Keratinocyte (primary cell): ENCODE measurements at regions not wholly inside any gene's neighbourhood (a gene's known extent, or its start where the extent isn't known, plus 50 kb on each side); places are given as distances from the start of the nearest gene placed in this dataset.

Experiments
- DNase-seq: peaks from one replicate; pipeline ENCODE4 v3.0.0-alpha.2; 2011; ENCODE audit warnings: low read depth, missing footprints, low spot score
- FAIRE-seq: peaks from 2 replicates; lab custom pipeline; 2011; peaks lifted over from hg19 to GRCh38; lab: Jason Lieb, UNC
- H2AFZ ChIP-seq: 2 replicates; pipeline ENCODE4 v1.6.0; 2012; ENCODE audit warnings: low read length, control low read depth, inconsistent platforms; ENCODE audit not compliant: control insufficient read depth
- H3K27ac ChIP-seq: 2 replicates; pipeline ENCODE4 v1.5.1; 2011; ENCODE audit warnings: low read length; ENCODE audit not compliant: control insufficient read depth, insufficient read depth
- H3K27me3 ChIP-seq: 3 replicates; pipeline ENCODE4 v1.6.0; 2011; ENCODE audit warnings: low read length; ENCODE audit not compliant: control insufficient read depth, insufficient read depth; ENCODE audit errors: extremely low read depth
- H3K36me3 ChIP-seq, 2 experiments: 2 replicates in 1 of 2; 3 replicates in 1 of 2; pipeline ENCODE4 v1.5.1; 2011; ENCODE audit warnings: low read length in 2 of 2, mild to moderate bottlenecking in 1 of 2; ENCODE audit not compliant: control insufficient read depth in 2 of 2, insufficient read depth in 2 of 2; ENCODE audit errors: extremely low read depth in 1 of 2
- H3K4me1 ChIP-seq: 3 replicates; pipeline ENCODE4 v1.5.1; 2011; ENCODE audit warnings: low read length; ENCODE audit not compliant: control insufficient read depth, insufficient read depth; ENCODE audit errors: extremely low read depth
- H3K4me2 ChIP-seq: 3 replicates; pipeline ENCODE4 v1.6.0; 2011; ENCODE audit warnings: low read depth, low read length; ENCODE audit not compliant: control insufficient read depth, insufficient read depth; ENCODE audit errors: extremely low read depth
- H3K4me3 ChIP-seq, 3 experiments: fragments of 200-600 bp in 1 of 3; sonication (generic) in 1 of 3; 2 replicates in 2 of 3; 3 replicates in 1 of 3; pipeline ENCODE4 v1.5.1; 2011 to 2016; ENCODE audit warnings: low read length in 3 of 3, mild to moderate bottlenecking in 3 of 3, control low read depth in 2 of 3, inconsistent platforms in 1 of 3, low read depth in 1 of 3, mixed read lengths in 1 of 3, mixed run types in 1 of 3, moderate library complexity in 1 of 3; ENCODE audit not compliant: control insufficient read depth in 2 of 3, insufficient read depth in 2 of 3; ENCODE audit errors: extremely low read depth in 1 of 3
- H3K79me2 ChIP-seq: 2 replicates; pipeline ENCODE4 v1.6.0; 2012; ENCODE audit warnings: low read length; ENCODE audit not compliant: control insufficient read depth, insufficient read depth
- H3K9ac ChIP-seq: 3 replicates; pipeline ENCODE4 v1.6.0; 2011; ENCODE audit warnings: low read length; ENCODE audit not compliant: control insufficient read depth, insufficient read depth; ENCODE audit errors: extremely low read depth
- H3K9me1 ChIP-seq: 3 replicates; pipeline ENCODE4 v1.6.0; 2011; ENCODE audit warnings: low read length; ENCODE audit not compliant: control insufficient read depth, insufficient read depth; ENCODE audit errors: extremely low read depth
- H3K9me3 ChIP-seq: 2 replicates; pipeline ENCODE4 v1.5.1; 2012; ENCODE audit warnings: low read depth, low read length; ENCODE audit not compliant: control insufficient read depth
- H4K20me1 ChIP-seq: 3 replicates; pipeline ENCODE4 v1.6.0; 2011; ENCODE audit warnings: low read length; ENCODE audit not compliant: control insufficient read depth, insufficient read depth; ENCODE audit errors: extremely low read depth
- EZH2 ChIP-seq: IDR thresholded peaks from one replicate; pipeline ENCODE4 v1.6.1; 2012; ENCODE audit warnings: inconsistent platforms, mild to moderate bottlenecking, low read length, moderate library complexity
- dilution Hi-C: fragments of 300-500 bp; cut with MboI; formaldehyde crosslinking; loops from one replicate; pipeline ENCODE4 v1.7.0; 2020; ENCODE audit warnings: low sequenced_read_pairs; ENCODE audit not compliant: extremely low pct_ligation_motif_present
- TF ChIP-seq, protein P1 (sequence below), 3 experiments: IDR thresholded peaks in 1 of 3; conservative IDR thresholded peaks in 1 of 3; optimal IDR thresholded peaks in 1 of 3; 2 replicates in 2 of 3; 3 replicates in 1 of 3; pipeline versions ENCODE3 to v1.5.1; 2011; ENCODE audit warnings: low read length in 3 of 3, mild to moderate bottlenecking in 3 of 3, moderate library complexity in 2 of 3, control low read depth in 1 of 3, inconsistent platforms in 1 of 3; ENCODE audit not compliant: insufficient read depth in 2 of 3; ENCODE audit errors: extremely low read depth in 1 of 3

DNA sequence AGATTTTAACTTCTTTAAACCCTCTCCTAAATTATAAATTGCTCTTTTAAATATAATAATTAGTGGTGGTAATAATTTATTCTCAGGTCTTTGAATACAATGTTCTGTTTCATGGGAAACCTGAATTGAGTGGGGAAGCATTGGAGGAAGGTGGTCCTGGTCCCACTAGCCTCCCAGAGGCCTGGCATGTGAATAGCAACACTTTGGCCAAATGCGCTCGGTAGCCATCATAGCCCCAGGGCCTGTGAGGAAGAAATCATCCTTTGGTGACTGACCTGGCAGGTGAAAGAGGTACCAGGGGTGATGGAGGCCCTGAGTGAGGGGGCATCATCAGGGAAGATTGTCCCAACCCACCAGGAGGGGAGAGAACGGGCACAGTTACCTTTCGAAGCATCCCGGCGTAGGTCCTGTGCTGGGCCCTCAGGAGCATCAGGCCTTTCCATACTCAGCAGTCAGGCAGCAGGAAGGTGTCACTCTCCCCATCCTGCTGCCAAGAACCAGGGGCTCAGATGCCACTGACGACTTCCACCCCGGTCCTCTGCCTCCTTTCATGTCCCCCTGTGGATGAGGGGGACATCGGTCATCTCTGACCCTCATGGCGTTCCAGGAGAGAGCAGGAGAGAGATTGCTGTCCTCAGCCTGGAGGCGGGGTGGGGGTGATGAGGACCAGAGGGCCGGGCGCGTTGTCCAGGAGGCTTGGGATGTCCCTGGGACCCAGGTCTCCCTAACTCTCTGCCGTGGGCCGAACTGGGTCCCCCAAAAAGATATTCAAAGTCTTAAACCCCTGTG, 78.6 kb upstream of the HPCAL1 start:
- no peak overlapping the region for H3K27ac ChIP-seq
- no peaks in the 10 kb centered on the region for H3K36me3 ChIP-seq
- H3K79me2 ChIP-seq: no peaks in the 10 kb centered on the region
- H3K4me1 ChIP-seq: no peaks in the 10 kb centered on the region
- FAIRE-seq: no peak
- no peak overlapping the region for H2AFZ ChIP-seq
- no peak overlapping the region for H3K9ac ChIP-seq
- TF ChIP-seq, protein P1, sequence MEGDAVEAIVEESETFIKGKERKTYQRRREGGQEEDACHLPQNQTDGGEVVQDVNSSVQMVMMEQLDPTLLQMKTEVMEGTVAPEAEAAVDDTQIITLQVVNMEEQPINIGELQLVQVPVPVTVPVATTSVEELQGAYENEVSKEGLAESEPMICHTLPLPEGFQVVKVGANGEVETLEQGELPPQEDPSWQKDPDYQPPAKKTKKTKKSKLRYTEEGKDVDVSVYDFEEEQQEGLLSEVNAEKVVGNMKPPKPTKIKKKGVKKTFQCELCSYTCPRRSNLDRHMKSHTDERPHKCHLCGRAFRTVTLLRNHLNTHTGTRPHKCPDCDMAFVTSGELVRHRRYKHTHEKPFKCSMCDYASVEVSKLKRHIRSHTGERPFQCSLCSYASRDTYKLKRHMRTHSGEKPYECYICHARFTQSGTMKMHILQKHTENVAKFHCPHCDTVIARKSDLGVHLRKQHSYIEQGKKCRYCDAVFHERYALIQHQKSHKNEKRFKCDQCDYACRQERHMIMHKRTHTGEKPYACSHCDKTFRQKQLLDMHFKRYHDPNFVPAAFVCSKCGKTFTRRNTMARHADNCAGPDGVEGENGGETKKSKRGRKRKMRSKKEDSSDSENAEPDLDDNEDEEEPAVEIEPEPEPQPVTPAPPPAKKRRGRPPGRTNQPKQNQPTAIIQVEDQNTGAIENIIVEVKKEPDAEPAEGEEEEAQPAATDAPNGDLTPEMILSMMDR (optimal IDR thresholded peaks at IDR 0.05 in 1 of 3, IDR thresholded peaks at IDR 0.05 in 1 of 3, conservative IDR thresholded peaks at IDR 0.05 in 1 of 3; ENCODE audit: extremely low read depth in 1 of 3, insufficient read depth in 2 of 3, low read length in 3 of 3): no peak
- no peak for TF ChIP-seq EZH2
- H3K9me3 ChIP-seq: no peaks in the 10 kb centered on the region
- no peak overlapping the region for H3K4me3 ChIP-seq
- no peaks in the 10 kb centered on the region for H4K20me1 ChIP-seq
- DNase-seq: no peak
- peaks cover 22% of the 10 kb centered on the region for H3K27me3 ChIP-seq
- H3K9me1 ChIP-seq: no peaks in the 10 kb centered on the region
- dilution Hi-C loops: no loop called here
- H3K4me2 ChIP-seq: no peak overlapping the region

DNA sequence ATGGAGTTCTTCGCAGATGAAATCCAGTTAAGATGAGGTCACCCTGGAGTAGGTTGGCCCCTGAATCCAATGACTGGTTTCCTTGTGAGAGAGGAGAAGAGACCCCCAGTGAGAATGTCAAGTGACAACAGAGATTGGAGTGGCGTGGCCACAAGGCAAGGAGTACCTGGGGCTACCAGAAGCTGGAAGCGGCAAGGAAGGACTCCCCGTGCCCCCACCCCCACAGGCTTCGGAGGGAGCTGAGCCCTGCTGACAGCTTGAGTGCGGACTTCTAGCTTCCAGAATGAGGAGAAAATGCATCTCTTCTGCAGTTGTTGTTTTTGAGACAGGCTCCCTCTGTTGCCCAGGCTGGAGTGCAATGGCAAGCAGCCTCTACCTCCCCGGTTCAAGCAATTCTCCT, 78.0 kb upstream of the HPCAL1 start:
- TF ChIP-seq, protein P1 (optimal IDR thresholded peaks at IDR 0.05 in 1 of 3, IDR thresholded peaks at IDR 0.05 in 1 of 3, conservative IDR thresholded peaks at IDR 0.05 in 1 of 3; ENCODE audit: extremely low read depth in 1 of 3, insufficient read depth in 2 of 3, low read length in 3 of 3): no peak
- TF ChIP-seq EZH2: no peak
- Histone ChIP-seq H3K9me1 (no peaks in the 10 kb centered on the region), H2AFZ (no peak overlapping the region), H3K4me3 (no peak overlapping the region), H3K36me3 (no peaks in the 10 kb centered on the region), H3K79me2 (no peaks in the 10 kb centered on the region), H3K4me1 (no peaks in the 10 kb centered on the region), H3K27me3 (peaks cover 26% of the 10 kb centered on the region), H4K20me1 (no peaks in the 10 kb centered on the region), H3K27ac (no peak overlapping the region), H3K9ac (no peak overlapping the region), H3K9me3 (no peaks in the 10 kb centered on the region), H3K4me2 (no peak overlapping the region)
- dilution Hi-C loops: no loop called here
- DNase-seq (no peak), FAIRE-seq (no peak)
